HG03442 (cell line): ENCODE measurements at regions not wholly inside any gene's neighbourhood (a gene's known extent, or its start where the extent isn't known, plus 50 kb on each side); places are given as distances from the start of the nearest gene placed in this dataset.
"Not testable (repeated sequence)": the region's sequence is repeated elsewhere in the genome, so short reads cannot be mapped to it uniquely, and the experiment has no call there.

ENCODE experiments used
- ATAC-seq: cut with Tn5 transposase; IDR thresholded peaks from one replicate; pipeline ENCODE4 v1.9.1; 2021; ENCODE audit warnings: mild to moderate bottlenecking, moderate library complexity; ENCODE audit not compliant: unreplicated experiment

DNA sequence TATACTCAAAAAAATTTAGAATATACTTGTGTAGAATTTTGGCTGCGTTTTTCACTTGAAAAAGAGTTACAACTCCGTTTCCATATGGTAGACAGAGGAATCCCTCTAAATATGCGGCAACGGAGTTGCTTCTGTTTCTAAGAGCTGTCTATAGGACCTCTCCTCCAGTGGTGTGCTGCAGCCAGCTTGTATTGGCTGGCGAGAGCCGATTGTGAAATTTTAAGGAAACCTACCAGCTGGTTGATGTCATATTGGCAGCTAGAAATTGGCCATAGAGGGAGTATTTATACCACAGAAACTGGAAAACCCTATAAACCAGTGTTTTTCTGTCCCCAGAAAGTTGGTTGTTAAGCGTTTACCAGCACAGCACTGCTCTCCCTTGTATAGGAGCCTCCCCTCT, 655.8 kb upstream of the EEF2KMT start:
- no peak for ATAC-seq

DNA sequence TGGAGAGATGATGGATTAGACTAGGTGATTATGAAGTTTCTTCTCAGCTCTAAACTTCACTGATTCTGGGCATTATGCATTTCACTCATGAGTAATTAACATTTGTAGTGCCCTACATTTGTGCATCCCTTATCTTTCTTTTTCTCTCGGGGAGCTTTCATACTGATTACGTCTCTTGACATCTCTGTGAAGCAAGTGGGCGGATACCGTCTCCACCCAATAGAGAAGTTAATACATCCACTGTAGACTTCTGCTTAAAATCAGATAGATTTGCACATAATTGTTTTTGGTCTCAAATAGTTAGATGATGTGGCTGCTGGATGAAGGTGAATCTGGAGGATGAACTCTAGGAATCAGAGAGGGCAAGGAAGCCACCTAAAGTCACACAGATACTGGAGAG, 653.6 kb upstream of the EEF2KMT start:
- ATAC-seq, result no peak

DNA sequence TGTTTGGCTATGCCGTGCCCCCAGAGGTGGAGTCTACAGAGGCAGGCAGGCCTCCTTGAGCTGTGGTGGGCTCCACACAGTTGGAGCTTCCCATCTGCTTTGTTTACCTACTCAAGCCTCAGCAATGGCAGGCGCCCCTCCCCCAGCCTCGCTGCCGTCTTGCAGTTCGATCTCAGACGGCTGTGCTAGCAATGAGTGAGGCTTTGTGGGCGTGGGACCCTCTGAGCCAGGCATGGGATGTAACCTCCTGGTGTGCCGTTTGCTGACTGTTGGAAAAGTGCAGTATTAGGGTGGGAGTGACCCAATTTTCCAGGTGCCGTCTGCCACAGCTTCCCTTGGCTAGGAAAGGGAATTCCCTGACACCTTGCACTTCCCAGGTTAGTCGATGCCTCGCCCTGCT, 652.8 kb upstream of the EEF2KMT start:
- not testable (repeated sequence) for ATAC-seq

DNA sequence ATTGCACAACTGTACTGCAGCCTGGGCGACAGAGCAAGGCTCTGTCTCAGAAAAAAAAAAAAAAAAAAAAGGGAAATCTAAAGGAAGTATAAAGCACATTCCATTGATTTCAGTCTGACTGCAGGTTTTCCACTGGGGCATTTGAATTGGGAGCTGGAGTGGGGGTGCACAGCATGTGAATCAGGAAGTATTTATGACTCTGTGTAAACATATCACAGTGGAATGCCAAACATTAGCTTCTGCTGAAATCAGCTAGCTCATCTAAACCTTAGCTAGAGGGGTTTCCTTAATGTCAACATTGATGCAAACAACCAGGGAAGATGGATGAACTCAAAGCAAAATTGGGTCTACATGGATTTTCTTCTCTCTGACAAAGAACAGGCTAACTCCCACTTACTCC, 641.0 kb upstream of the EEF2KMT start:
- no peak for ATAC-seq

DNA sequence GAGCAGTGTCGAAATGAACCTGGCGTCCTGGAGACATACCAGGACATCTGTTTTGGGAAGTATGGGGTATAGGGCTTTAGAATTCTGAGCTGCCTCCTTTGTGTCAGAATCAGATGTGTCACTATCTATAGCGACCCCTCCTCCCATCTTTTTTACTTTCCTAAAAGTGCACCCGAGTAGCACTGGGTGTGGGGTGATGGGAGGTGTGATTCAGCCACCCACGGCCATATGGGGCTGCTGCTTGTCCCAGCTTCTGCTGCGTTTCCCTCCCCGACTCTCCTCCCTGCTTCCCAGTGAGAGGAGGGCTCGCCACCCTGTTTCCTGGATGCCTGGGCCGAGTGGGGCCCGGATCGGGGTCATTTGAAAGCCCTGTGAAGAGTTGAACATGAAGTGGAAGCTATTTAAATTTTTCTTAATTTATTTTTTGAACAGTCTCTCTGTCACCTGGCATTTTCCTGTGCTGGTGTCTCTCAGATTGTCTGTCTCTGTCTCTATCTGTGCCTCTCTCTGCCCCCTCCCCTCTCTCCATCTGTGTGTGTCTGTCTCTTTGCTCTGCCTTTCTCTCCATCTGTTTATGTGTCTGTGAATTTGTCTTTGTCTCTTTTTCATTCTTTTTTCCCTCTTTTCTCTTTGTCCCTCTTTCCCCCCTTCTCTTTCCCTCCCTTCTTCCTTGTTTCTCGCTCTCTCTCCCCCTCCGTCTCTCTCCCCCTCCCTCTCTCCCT, 638.8 kb upstream of the EEF2KMT start:
- ATAC-seq, result no peak

DNA sequence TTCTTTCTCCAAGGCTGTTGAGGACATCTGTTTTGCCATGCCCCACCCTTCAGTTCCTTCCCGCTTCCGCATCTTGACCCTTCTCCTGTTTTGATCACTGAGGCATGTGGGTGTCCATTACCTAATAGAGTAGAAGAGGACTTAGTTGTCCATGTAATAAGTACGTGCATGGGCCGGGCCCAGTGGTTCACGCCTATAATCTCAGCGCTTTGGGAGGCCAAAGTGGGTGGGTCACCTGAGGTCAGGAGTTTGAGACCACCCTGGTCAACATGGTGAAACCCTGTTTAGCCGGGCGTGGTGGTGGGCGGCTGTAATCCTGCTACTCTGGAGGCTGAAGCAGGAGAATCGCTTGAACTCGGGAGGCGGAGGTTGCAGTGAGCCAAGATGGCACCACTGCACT, 637.8 kb upstream of the EEF2KMT start:
- ATAC-seq, result no peak

DNA sequence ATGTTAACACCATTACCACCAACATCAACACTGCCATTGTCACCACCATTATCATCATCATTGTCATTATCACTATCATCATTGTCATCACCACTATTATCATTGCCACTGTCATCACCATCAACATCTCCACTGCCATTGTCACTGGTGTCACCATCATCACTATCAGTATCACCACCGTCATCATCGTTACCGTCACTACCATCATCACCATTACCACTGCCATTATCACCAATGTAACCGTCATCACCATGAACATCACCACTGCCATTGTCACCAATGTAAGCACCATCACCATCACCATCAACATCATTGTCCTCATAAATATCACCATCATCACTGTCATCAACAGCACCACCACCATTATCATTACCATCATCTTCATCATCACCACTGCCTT, 633.2 kb upstream of the EEF2KMT start:
- no peak for ATAC-seq

DNA sequence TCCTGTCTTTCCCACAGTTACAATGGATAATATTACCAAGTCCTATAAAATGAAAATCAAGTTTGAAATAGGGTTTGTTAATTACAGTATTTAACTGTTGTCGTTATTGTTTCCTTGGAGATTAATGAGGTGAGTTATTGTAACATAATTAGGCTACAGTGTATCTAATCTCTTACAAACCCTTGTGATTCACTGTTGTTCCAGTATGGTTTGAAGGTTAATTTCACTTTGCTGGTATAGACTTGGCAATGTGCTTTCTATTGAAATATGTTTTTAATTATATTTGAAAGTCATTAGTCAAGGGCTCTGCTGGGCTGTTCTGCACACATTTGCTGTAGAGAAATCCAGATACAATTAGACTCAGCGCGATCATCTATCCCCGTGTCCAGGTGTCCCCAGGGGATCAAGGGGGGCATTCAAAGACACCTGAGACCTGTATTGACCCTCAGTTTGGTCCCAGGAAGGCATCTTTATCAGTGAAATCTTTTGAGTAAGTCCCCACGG, 624.6 kb upstream of the EEF2KMT start:
- no peak for ATAC-seq

DNA sequence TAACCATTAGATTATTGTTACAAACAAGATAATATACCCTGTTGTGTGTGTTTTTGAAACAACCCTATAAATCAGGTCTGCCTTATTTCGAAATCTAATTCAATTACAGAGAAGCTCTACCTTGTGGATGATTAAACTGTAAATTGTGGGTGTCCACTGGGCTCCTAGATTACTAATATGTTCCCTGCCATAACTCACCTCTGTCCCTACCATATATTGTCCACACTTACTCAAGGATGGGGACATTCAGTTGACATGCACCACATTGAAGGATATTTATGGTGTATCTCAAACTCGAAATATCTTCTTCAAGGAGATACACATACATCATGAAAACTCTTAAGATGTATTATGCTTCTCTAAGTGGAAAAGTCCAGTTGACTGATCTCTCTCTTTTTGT, 617.6 kb upstream of the EEF2KMT start:
- ATAC-seq, result no peak

DNA sequence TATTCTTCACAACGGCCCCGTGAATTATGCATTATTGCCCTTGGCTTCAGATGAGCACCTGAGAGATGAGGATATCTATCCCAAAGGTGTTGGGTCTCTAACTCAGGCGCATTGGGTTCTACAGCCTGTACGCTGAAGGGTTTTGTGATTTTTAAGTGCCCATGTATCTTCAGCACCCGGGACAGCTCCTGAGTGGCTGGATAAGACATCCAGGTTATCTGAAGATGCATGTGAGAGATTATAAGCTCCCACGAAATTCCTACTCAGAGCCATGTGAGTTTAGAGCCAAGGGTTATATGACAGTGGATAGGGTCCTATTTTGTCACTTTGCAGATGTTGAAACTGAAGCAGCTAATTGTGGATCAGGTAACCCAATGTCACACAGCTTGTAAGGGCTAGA, 612.3 kb upstream of the EEF2KMT start:
- ATAC-seq, result no peak

DNA sequence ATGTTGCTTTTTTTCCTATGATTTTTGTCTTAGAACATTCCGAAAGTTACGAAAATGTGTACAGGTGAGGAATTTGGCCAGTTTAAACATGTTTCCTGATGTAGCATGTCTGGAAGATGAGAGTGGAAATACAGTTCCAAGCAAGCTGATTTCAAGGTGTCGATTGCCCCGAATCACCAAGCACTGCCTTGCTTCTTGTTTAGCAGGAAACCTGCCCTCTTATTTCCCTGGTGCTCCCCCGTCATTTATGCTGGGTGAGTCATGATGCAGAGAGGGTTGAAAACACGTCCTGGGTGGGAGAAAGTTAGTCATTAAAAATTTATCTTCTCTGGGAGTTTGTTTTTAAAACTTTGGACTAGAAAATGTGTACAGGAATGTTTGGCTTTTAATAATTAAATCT, 608.6 kb upstream of the EEF2KMT start:
- no peak for ATAC-seq

DNA sequence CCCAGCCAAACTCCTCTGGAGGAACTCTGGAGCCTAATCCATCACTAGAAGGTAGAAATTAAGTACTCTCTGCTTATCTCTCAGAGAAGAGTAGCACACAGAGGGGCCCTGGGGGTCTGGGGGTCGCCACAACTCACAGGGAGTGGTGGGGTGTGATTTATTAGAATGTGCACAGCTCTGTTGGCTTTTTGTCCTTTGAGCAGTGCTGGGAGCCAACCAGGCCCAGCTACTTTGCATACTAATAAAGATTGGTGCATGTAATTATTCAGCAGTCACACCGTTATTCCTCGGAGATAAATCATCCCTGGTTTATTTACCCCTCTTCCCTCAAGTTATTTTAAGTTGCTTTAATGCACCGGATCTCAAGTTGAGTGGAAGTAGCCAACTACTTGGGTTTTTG, 606.7 kb upstream of the EEF2KMT start:
- ATAC-seq, result no peak

DNA sequence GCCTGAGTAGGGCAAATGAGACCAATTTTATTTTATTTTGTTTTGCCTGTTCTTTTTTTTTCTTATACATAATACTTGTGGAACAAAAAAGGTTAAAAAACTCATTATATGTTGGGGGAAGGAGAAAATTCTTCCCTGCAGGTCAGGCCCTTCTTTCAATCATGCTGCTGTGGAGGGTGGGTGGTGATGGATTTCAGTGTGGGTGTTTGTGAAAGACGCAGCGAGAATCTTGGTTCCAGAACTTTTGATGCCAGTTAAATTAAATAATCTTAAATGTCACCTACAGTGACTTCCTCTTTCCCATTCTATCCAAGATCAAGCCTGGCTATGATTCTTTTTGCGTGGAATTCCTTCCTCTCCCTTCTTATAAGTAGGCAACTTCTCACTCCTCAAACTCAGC, 595.8 kb upstream of the EEF2KMT start:
- no peak for ATAC-seq

DNA sequence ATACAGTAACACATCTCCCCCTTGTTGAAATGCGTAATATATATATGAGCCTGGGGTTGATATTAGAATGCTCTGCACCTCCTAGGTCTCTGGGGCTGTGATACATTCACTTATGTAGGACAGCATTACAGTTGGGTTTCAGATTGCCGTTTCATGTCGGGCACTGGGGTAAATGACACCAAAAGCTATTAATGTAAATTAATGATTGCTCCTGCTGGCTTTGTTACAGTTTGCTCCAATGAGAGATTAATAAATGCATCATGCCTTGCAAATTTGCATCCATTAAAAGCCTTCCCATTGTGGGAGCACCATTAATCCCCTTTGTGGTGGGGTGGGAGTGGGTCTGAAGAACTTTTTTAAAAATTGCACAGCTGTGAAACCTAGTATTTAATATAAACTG, 584.4 kb upstream of the EEF2KMT start:
- ATAC-seq, result no peak

DNA sequence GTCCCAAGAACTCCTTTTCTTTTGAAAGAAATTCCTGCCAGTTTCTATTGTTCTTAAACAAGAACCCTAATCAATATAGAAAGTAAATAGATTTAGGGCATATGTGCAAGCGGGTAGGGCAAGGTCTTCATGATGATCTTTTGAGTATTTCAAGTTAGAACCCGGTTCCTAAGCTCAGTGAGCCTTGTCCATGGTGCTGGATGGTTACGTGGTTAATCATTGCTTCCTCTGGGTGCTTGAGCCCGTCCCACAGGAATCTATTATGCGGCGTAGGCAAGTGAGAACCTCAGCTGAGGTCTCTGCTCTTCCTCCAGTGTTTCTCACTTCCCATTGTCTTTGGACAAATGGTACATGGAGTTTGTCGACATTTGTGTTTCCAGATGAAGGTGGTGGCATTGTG, 580.8 kb upstream of the EEF2KMT start:
- ATAC-seq, result no peak

DNA sequence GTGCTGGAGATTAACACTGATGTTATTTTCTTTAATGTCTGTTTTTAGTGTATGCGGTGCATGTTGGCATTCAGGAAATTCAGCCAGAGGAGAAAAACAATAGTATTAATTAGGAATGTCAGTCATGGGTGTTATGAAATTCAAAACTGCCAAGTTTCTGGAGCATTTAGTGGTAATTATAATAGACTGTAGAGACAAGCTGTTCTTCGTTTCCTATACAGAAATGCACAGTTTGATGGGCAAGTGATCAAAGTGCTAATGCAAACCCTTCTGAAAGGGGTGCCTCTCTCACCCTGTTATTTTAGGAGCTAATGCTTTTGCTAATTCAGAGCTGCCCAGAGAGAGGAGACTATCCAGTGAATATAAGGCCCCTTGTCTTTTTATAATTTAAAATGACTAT, 573.8 kb upstream of the EEF2KMT start:
- no peak for ATAC-seq

DNA sequence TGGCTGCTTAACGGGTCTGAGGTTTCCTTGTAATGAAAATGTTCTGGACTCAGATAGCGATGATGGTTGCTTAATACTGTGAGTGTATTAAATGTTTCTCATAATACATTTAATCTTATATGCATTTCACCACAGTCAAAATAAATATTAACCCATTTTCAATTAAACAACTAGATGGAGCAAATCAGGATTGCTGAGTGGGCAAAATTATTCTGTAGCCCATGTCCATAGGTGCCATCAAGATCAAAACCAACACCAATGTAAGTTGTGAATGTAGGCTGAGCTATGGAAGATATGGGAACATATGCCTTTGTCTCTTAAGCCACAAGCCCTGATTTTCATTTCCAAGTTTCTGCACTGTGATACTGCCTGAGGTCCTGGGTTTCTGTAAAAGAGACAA, 572.6 kb upstream of the EEF2KMT start:
- no peak for ATAC-seq

DNA sequence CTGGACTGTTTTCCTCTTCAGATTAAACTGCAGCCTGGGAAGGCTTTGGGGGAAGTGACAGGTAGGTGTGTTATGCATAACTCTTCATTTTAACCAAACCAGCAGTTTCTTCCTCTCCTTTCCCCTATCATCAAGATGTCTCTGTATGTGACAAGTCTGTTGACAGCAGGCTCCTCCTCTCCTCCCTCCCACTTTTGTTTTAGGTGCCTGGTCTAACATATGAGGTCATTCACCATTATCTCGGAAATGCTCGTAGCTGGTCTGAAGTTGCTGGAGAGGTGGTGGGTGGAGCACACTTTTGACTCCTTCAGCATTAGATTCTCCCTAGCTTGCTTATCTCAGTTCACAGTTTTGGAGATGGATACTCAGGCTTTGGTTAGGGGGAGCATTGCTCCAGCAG, 571.0 kb upstream of the EEF2KMT start:
- no peak for ATAC-seq

DNA sequence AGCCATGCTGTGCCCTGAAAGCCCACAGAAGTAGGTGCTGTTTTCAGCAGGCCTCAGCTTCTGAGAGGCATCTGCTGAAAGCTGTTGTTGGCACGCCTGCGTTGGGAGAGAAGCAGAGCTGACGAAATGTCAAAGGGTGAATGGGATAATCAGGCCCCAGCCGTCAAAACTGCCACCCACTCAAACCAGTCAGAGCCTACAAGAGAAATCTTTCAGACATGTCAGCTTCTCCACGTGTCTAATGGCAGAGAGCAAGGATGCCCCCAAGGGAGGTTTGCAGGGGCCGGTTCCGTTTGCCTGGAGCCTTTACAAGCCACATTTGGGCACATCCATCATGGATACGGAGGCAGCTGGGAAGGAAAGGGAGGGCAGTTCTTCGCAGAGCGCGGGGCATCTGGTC, 568.2 kb upstream of the EEF2KMT start:
- no peak for ATAC-seq

DNA sequence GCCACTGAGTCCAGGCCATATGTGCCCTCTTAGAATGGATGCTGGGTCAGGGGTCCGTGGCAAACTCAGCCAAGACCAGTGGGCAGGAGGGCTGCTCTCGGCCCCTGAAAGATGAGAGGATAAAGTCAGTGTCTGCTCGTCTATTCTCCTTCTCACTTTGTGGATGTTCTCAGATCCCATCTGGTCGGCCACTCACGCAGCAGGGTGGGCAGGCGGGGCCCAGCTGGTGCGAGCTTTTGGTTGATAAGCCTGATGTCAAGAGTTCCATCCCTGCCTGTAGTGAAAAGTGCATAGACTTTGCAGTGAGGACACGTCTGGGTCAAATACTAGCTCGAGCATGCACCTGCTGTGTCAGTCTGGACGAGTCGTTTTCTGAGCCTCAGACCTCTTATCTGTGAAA, 556.2 kb upstream of the EEF2KMT start:
- ATAC-seq, result no peak

DNA sequence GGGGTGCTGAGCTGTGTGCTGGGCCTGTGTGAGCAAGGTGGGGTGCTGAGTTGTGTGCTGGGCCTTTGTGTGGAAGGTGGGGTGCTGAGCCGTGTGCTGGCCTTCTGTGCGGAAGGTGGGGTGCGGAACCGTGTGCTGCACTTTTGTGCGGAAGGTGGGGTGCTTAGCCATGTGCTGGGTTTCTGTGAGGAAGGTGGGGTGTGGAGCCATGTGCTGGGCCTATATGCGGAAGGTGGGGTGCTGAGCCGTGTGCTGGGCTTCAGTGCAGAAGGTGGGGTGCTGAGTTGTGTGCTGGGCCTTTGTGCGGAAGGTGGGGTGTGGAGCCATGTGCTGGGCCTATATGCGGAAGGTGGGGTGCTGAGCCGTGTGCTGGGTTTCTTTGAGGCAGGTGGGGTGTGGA, 555.4 kb upstream of the EEF2KMT start:
- ATAC-seq, result no peak

DNA sequence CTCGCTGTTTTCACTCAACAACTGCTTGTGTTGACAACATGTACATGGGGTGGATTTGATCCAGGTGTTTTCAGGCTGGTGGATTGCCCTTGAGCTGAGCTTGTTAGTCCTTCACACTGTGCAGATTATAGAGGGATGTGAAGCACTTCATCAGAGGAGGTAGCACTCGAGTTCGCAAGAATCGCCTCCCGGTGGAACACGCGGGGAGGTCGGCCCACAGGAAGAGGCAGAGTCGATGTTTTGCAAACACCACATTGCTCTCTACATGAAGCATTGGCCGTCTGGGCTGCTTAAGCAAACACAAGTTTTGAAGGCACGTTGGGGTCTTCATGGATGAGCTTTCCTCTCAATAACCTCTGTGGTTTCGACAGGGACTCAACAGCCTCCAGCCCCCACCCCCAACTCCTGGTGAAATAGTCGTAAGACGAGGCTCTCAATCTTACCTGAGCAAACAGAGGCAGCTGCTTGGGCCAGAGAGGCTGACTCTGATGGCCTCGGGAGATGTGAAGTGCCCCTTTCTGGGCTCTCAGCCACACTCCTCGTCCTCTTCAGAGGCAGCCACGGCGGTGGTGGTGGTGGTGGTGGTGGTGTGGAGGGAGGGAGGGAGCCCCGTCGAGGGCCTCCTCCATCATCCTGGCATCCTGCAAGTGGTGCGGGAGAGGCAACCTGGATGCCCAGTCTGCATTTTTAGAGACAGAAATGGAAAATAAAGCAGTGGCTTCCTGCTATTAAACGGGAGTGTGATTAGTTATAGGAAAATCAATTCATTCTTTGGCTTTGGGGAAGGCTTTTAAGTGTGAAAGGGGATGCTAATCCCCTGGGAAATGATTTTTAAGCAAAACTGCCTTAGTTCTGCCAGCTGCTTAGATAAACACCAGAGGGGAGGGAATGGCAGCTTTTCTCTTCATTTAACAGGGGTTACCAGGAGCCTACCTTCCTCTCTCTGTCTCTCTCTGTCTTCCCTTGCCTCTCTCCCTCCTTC, 552.5 kb upstream of the EEF2KMT start:
- no peak for ATAC-seq
